ENCODE measurements at regions not wholly inside any gene's neighbourhood (a gene's known extent, or its start where the extent isn't known, plus 50 kb on each side); places are given as distances from the start of the nearest gene placed in this dataset.

GRCh38 chr10:105843786-105844185, 1202.7 kb downstream of the SORCS3 start:
- ATAC-seq: no peak
- POLR2A ChIA-PET: no interaction called here
- H3K36me3 ChIP-seq (ENCODE audit: control insufficient read depth, insufficient read depth, low read length): no peaks in the 10 kb centered on the region
- no peak for DNase-seq (ENCODE audit: low read depth, low spot score)
- in situ Hi-C loops (cut with HindIII; ENCODE audit: low pct_unique_long_range_greater_than_20kb, low sequenced_read_pairs) (no loop called here), intact Hi-C loops (cut with micrococcal nuclease; ENCODE audit: unreplicated experiment) (no loop called here)
- no peak overlapping the region for H3K27ac ChIP-seq (ENCODE audit: low read length)
- CTCF ChIA-PET: no interaction called here
- H3K27me3 ChIP-seq (ENCODE audit: control insufficient read depth, insufficient read depth, low read length): no peaks in the 10 kb centered on the region
- no peaks in the 10 kb centered on the region for H3K4me1 ChIP-seq (ENCODE audit: control insufficient read depth, insufficient read depth, low read length)
- TF ChIP-seq REST (IDR thresholded peaks at IDR 0.05; ENCODE audit: insufficient read depth in 1 of 2, low read depth in 2 of 2, low read length in 1 of 2) (no peak), CTCF (IDR thresholded peaks at IDR 0.05) (no peak), SIN3A (IDR thresholded peaks at IDR 0.05; ENCODE audit: borderline replicate concordance, insufficient read depth, low read depth, low read length) (no peak), TCF7L2 (IDR thresholded peaks at IDR 0.05; ENCODE audit: low read depth, low read length) (no peak)
- no peak overlapping the region for H3K4me3 ChIP-seq (ENCODE audit: low read depth in 2 of 2, low read length in 2 of 2)
- BruUV-seq (replicated peaks): no TSS peak
- H3K9me3 ChIP-seq (ENCODE audit: control insufficient read depth, insufficient read depth, low read depth, low read length): no peaks in the 10 kb centered on the region

GRCh38 chr10:105840288-105840770, 1199.2 kb downstream of the SORCS3 start:
- DNase-seq (ENCODE audit: low read depth, low spot score) (no peak), ATAC-seq (no peak)
- POLR2A ChIA-PET: no interaction called here
- H3K9me3 ChIP-seq (ENCODE audit: control insufficient read depth, insufficient read depth, low read depth, low read length): no peaks in the 10 kb centered on the region
- no peak for TF ChIP-seq SIN3A (IDR thresholded peaks at IDR 0.05; ENCODE audit: borderline replicate concordance, insufficient read depth, low read depth, low read length)
- TF ChIP-seq CTCF (IDR thresholded peaks at IDR 0.05): no peak
- TF ChIP-seq REST (IDR thresholded peaks at IDR 0.05; ENCODE audit: insufficient read depth in 1 of 2, low read depth in 2 of 2, low read length in 1 of 2): no peak
- TF ChIP-seq TCF7L2 (IDR thresholded peaks at IDR 0.05; ENCODE audit: low read depth, low read length): no peak
- no peak for TF ChIP-seq POLR2AphosphoS5 (IDR thresholded peaks at IDR 0.05; ENCODE audit: low read depth, low read length)
- no TSS peak for BruUV-seq (replicated peaks)
- H3K36me3 ChIP-seq (ENCODE audit: control insufficient read depth, insufficient read depth, low read length): no peaks in the 10 kb centered on the region
- intact Hi-C loops (cut with micrococcal nuclease; ENCODE audit: unreplicated experiment): no loop called here
- CTCF ChIA-PET: no interaction called here
- H3K4me1 ChIP-seq (ENCODE audit: control insufficient read depth, insufficient read depth, low read length): peaks cover 4% of the 10 kb centered on the region; the same call in 1 of the 2 replicates
- H3K4me3 ChIP-seq (ENCODE audit: low read depth in 2 of 2, low read length in 2 of 2): no peak overlapping the region
- H3K27ac ChIP-seq (ENCODE audit: low read length): no peak overlapping the region
- in situ Hi-C loops (cut with HindIII; ENCODE audit: low pct_unique_long_range_greater_than_20kb, low sequenced_read_pairs): no loop called here
- no peaks in the 10 kb centered on the region for H3K27me3 ChIP-seq (ENCODE audit: control insufficient read depth, insufficient read depth, low read length)

Data from Panc1 (cell line).